Skeletal muscle tissue (tissue), 3 donors: ENCODE measurements at regions not wholly inside any gene's neighbourhood (a gene's known extent, or its start where the extent isn't known, plus 50 kb on each side); places are given as distances from the start of the nearest gene placed in this dataset.

Experiments
- H3K27ac ChIP-seq: one replicate; pipeline ENCODE4 v1.7.0; 2013; ENCODE audit warnings: mild to moderate bottlenecking, low read depth, low read length, inconsistent platforms
- H3K27me3 ChIP-seq, 3 donors: one replicate each; pipeline ENCODE4 v1.7.0; 2013; ENCODE audit warnings: low read length in 3 of 3; ENCODE audit not compliant: control insufficient read depth in 3 of 3, insufficient read depth in 3 of 3
- H3K36me3 ChIP-seq, 3 donors: one replicate each; pipeline ENCODE4 v1.7.0; 2013; ENCODE audit warnings: low read length in 3 of 3; ENCODE audit not compliant: control insufficient read depth in 3 of 3, insufficient read depth in 3 of 3
- H3K4me1 ChIP-seq, 3 donors: one replicate each; pipeline ENCODE4 v1.7.0; 2013; ENCODE audit warnings: low read length in 3 of 3, mild to moderate bottlenecking in 3 of 3; ENCODE audit not compliant: control insufficient read depth in 3 of 3, insufficient read depth in 3 of 3
- H3K4me3 ChIP-seq, 3 donors: one replicate each; pipeline ENCODE4 v1.7.0; 2013; ENCODE audit warnings: low read length in 3 of 3
- H3K9ac ChIP-seq, 3 donors: one replicate each; pipeline ENCODE4 v1.7.0; 2013; ENCODE audit warnings: low read length in 3 of 3, mild to moderate bottlenecking in 3 of 3, moderate library complexity in 2 of 3, low read depth in 1 of 3
- H3K9me3 ChIP-seq, 3 donors: one replicate each; pipeline ENCODE4 v1.7.0; 2013; ENCODE audit warnings: low read length in 3 of 3; ENCODE audit not compliant: control insufficient read depth in 3 of 3
- donor health status: Osteomylitis.

GRCh38 chr5:88495810-88496209 lies 227.2 kb upstream of the TMEM161B start:
- no peak overlapping the region for H3K9ac ChIP-seq
- H3K27me3 ChIP-seq = peaks cover 0 to 2% (median 0%) of the 10 kb centered on the region in 3 donors
- H3K4me3 ChIP-seq = no peak overlapping the region
- no peaks in the 10 kb centered on the region for H3K9me3 ChIP-seq
- H3K27ac ChIP-seq = no peak overlapping the region
- H3K36me3 ChIP-seq = no peaks in the 10 kb centered on the region
- H3K4me1 ChIP-seq = no peaks in the 10 kb centered on the region

- Histone ChIP-seq H3K27ac (no peak overlapping the region), H3K36me3 (no peaks in the 10 kb centered on the region), H3K27me3 (peaks cover 0 to 2% (median 0%) of the 10 kb centered on the region in 3 donors), H3K4me1 (no peaks in the 10 kb centered on the region), H3K4me3 (no peak overlapping the region), H3K9me3 (no peaks in the 10 kb centered on the region), H3K9ac (no peak overlapping the region)
Observed at GRCh38 chr5:88490874-88491273, 222.2 kb upstream of the TMEM161B start.

- H3K4me3 ChIP-seq = no peak overlapping the region
- H3K9ac ChIP-seq = no peak overlapping the region
- no peaks in the 10 kb centered on the region for H3K9me3 ChIP-seq
- H3K27ac ChIP-seq = no peak overlapping the region
- H3K4me1 ChIP-seq = no peaks in the 10 kb centered on the region
- no peaks in the 10 kb centered on the region for H3K36me3 ChIP-seq
- no peaks in the 10 kb centered on the region for H3K27me3 ChIP-seq
Observed at GRCh38 chr5:88489364-88489763, 220.7 kb upstream of the TMEM161B start.

GRCh38 chr5:88488561-88488960 lies 219.9 kb upstream of the TMEM161B start:
- Histone ChIP-seq H3K9ac (no peak overlapping the region), H3K9me3 (no peaks in the 10 kb centered on the region), H3K27me3 (no peaks in the 10 kb centered on the region), H3K36me3 (no peaks in the 10 kb centered on the region), H3K4me1 (no peaks in the 10 kb centered on the region), H3K27ac (no peak overlapping the region), H3K4me3 (no peak overlapping the region)

- H3K9me3 ChIP-seq = no peaks in the 10 kb centered on the region
- no peak overlapping the region for H3K9ac ChIP-seq
- no peaks in the 10 kb centered on the region for H3K4me1 ChIP-seq
- no peaks in the 10 kb centered on the region for H3K36me3 ChIP-seq
- H3K27me3 ChIP-seq = no peaks in the 10 kb centered on the region
- no peak overlapping the region for H3K27ac ChIP-seq
- H3K4me3 ChIP-seq = no peak overlapping the region
Observed at GRCh38 chr5:88488130-88488529, 219.5 kb upstream of the TMEM161B start.

- Histone ChIP-seq H3K4me3 (no peak overlapping the region), H3K4me1 (no peaks in the 10 kb centered on the region), H3K27me3 (no peaks in the 10 kb centered on the region), H3K9ac (no peak overlapping the region), H3K36me3 (no peaks in the 10 kb centered on the region), H3K9me3 (no peaks in the 10 kb centered on the region), H3K27ac (no peak overlapping the region)
Observed at GRCh38 chr5:88487066-88487465, 218.4 kb upstream of the TMEM161B start.

- H3K9ac ChIP-seq = no peak overlapping the region
- no peaks in the 10 kb centered on the region for H3K27me3 ChIP-seq
- no peak overlapping the region for H3K4me3 ChIP-seq
- H3K27ac ChIP-seq = no peak overlapping the region
- H3K4me1 ChIP-seq = no peaks in the 10 kb centered on the region
- H3K9me3 ChIP-seq = no peaks in the 10 kb centered on the region
- H3K36me3 ChIP-seq = no peaks in the 10 kb centered on the region
Observed at GRCh38 chr5:88486431-88486830, 217.8 kb upstream of the TMEM161B start.

GRCh38 chr5:88485531-88485930 lies 216.9 kb upstream of the TMEM161B start:
- no peaks in the 10 kb centered on the region for H3K4me1 ChIP-seq
- H3K4me3 ChIP-seq = no peak overlapping the region
- H3K36me3 ChIP-seq = no peaks in the 10 kb centered on the region
- H3K9ac ChIP-seq = no peak overlapping the region
- H3K27me3 ChIP-seq = no peaks in the 10 kb centered on the region
- H3K27ac ChIP-seq = no peak overlapping the region
- no peaks in the 10 kb centered on the region for H3K9me3 ChIP-seq

- no peak overlapping the region for H3K27ac ChIP-seq
- H3K9ac ChIP-seq = no peak overlapping the region
- no peaks in the 10 kb centered on the region for H3K9me3 ChIP-seq
- H3K36me3 ChIP-seq = no peaks in the 10 kb centered on the region
- H3K27me3 ChIP-seq = no peaks in the 10 kb centered on the region
- no peak overlapping the region for H3K4me3 ChIP-seq
- no peaks in the 10 kb centered on the region for H3K4me1 ChIP-seq
Observed at GRCh38 chr5:88483964-88484672, 215.5 kb upstream of the TMEM161B start.

GRCh38 chr5:88480801-88481499 lies 212.3 kb upstream of the TMEM161B start:
- H3K4me3 ChIP-seq = no peak overlapping the region
- no peak overlapping the region for H3K27ac ChIP-seq

More at GRCh38 chr5:88480801-88481499, 212.3 kb upstream of the TMEM161B start:
- Histone ChIP-seq H3K9ac (no peak overlapping the region), H3K9me3 (no peaks in the 10 kb centered on the region), H3K36me3 (no peaks in the 10 kb centered on the region), H3K4me1 (no peaks in the 10 kb centered on the region), H3K27me3 (no peaks in the 10 kb centered on the region)
